Esophagus muscularis mucosa (tissue), 4 donors: ENCODE measurements at regions not wholly inside any gene's neighbourhood (a gene's known extent, or its start where the extent isn't known, plus 50 kb on each side); places are given as distances from the start of the nearest gene placed in this dataset.

ENCODE experiments used
- DNase-seq: peaks from one replicate; pipeline ENCODE4 v3.0.0-alpha.2; 2017; ENCODE audit errors: extremely low spot score
- H3K27ac ChIP-seq, 4 donors: fragments of 200-600 bp; sonication (generic); replicated peaks in 1 of 4; 1 replicate in 3 of 4; 2 replicates in 1 of 4; pipeline ENCODE4 v1.5.1; 2016 to 2019; ENCODE audit warnings: mild to moderate bottlenecking in 1 of 4
- H3K27me3 ChIP-seq, 4 donors: fragments of 200-600 bp; sonication (generic); one replicate each; pipeline versions ENCODE4 v1.5.1 to v1.6.0; 2016 to 2019
- H3K36me3 ChIP-seq, 4 donors: fragments of 200-600 bp; sonication (generic); one replicate each; pipeline ENCODE4 v1.5.1; 2016 to 2019
- H3K4me1 ChIP-seq, 4 donors: fragments of 200-600 bp; sonication (generic); one replicate each; pipeline ENCODE4 v1.5.1; 2016 to 2019
- H3K4me3 ChIP-seq, 4 donors: fragments of 200-600 bp; sonication (generic); 1 replicate in 2 of 4; 2 replicates in 2 of 4; pipeline ENCODE4 v1.5.1; 2016 to 2019; ENCODE audit warnings: mild to moderate bottlenecking in 4 of 4, moderate library complexity in 1 of 4
- H3K9me3 ChIP-seq, 4 donors: fragments of 200-600 bp; sonication (generic); 1 replicate in 3 of 4; 2 replicates in 1 of 4; pipeline ENCODE4 v1.5.1; 2016 to 2019
- CTCF ChIP-seq, 3 experiments: fragments of 200-600 bp in 2 of 3; fragments of 450-650 bp in 1 of 3; sonication (generic) in 2 of 3; IDR thresholded peaks; one replicate each; pipeline ENCODE4 v1.5.1; 2017 to 2019; ENCODE audit warnings: antibody characterized with exemption in 3 of 3, mild to moderate bottlenecking in 2 of 3, moderate library complexity in 1 of 3
- EP300 ChIP-seq: sonication (generic); formaldehyde crosslinking; IDR thresholded peaks from one replicate; pipeline ENCODE4 v1.6.1; 2017; ENCODE audit warnings: antibody characterized with exemption
- POLR2A ChIP-seq: fragments of 450-650 bp; IDR thresholded peaks from one replicate; pipeline ENCODE4 v1.6.1; 2017; ENCODE audit warnings: antibody characterized with exemption, moderate library complexity, mild to moderate bottlenecking, low read depth
- POLR2AphosphoS5 ChIP-seq, 2 donors: sonication (generic); formaldehyde crosslinking; IDR thresholded peaks; one replicate each; pipeline ENCODE4 v1.6.1; 2017; ENCODE audit warnings: antibody characterized with exemption in 2 of 2
- WGBS: methylation state at CpG from one replicate; pipeline ENCODE4 v1.1.5; 2018; 5-methylcytosine and 5-hydroxymethylcytosine counted together
- intact Hi-C: fragments of 100-400 bp; cut with DNase I; formaldehyde crosslinking; loops from one replicate; pipeline ENCODE4 v1.15.1; 2023

DNA sequence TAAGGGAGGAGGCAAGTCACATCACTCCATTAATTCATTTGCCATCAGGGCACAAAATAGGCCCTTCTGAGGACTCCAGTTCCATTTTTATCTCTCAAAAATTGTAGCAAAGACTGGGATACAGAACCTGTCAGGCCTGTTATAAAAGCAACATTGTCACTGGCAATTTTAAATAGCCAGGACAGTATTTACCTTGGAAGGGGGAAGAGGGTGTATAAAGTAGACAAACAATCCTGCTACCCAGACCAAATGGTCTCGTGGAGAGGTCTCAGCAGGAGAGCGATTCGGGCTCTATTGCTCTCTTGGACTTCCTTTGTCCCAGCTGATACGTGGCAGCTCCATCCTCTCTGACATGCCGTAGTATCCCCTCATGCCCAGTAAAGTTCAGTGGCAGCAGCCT is 740.3 kb upstream of the HS6ST1 start:
- WGBS, result 90% methylated on average over 5 of the region's 5 CpGs
- H3K27ac ChIP-seq, result no peak overlapping the region
- TF ChIP-seq EP300, result no peak
- TF ChIP-seq CTCF (IDR thresholded peaks at IDR 0.05), result no peak
- TF ChIP-seq POLR2AphosphoS5 (IDR thresholded peaks at IDR 0.05), result no peak
- no peak for TF ChIP-seq POLR2A
- no peaks in the 10 kb centered on the region for H3K36me3 ChIP-seq
- H3K4me3 ChIP-seq, result no peak overlapping the region
- H3K27me3 ChIP-seq, result no peaks in the 10 kb centered on the region
- intact Hi-C loops, result no loop called here
- H3K9me3 ChIP-seq, result no peaks in the 10 kb centered on the region
- H3K4me1 ChIP-seq, result no peaks in the 10 kb centered on the region
- no peak for DNase-seq

DNA sequence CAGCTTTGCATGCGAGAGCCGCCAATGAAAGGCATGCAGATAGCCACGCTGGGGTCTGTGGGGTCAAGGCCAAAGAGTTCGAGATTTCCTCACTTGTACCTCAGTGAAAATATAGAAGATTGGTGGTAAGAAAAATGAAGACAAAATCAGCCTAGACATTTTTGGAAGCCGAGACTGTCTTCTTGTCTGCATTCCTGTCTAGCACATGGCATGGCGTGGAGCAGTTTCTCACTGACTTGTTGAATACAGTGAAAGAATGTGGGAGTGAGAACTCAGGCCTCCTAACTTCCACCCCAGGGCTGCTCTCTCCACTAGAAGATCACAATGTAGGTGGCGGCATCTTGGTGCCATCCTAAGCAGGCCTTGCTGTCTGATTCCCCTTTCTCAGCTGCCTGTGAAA is 740.8 kb upstream of the HS6ST1 start:
- no peaks in the 10 kb centered on the region for H3K36me3 ChIP-seq
- H3K27ac ChIP-seq, result no peak overlapping the region
- H3K4me3 ChIP-seq, result no peak overlapping the region
- H3K27me3 ChIP-seq, result no peaks in the 10 kb centered on the region
- TF ChIP-seq POLR2A (no peak), POLR2AphosphoS5 (IDR thresholded peaks at IDR 0.05) (no peak), EP300 (no peak)
- WGBS, result 95% methylated on average over 7 of the region's 7 CpGs
- H3K9me3 ChIP-seq, result no peaks in the 10 kb centered on the region
- intact Hi-C loops, result no loop called here
- no peak for DNase-seq
- H3K4me1 ChIP-seq, result no peaks in the 10 kb centered on the region

DNA sequence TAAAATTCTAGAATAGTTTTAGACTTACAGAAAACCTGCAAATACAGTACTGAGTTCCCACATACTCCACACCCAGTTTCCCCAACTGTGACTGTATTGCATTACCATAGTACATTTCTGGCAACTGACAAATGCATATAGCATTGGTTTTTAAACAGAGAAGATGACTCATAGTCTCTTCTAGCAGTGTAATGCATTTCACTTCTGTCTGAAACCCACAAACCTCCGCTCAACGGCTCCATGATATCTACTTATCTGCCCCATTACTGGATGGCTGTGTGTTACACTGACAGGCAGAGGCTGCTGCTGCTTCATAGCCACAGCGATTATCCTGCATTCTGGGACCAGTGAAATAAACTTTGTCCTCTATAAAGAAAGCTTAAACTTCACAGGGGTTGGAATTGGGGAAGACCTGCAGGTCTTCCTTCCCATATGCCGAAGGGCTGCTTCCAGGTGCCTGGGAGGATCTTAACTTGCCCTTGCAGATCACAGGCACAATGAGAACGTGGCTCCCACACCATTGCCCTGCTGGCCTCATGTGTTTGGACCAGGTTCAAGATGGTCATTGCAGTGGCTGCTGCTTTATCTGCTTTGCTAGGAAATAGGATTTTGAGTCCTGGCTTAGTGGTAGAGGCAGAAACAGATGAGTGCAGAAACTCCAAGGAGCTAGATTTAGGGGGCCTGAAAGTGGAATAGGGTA is 742.6 kb upstream of the HS6ST1 start:
- H3K27me3 ChIP-seq, result no peaks in the 10 kb centered on the region
- H3K27ac ChIP-seq, result no peak overlapping the region
- no peaks in the 10 kb centered on the region for H3K36me3 ChIP-seq
- TF ChIP-seq EP300 (no peak), CTCF (IDR thresholded peaks at IDR 0.05) (no peak)
- no peaks in the 10 kb centered on the region for H3K4me1 ChIP-seq
- H3K9me3 ChIP-seq, result no peaks in the 10 kb centered on the region
- WGBS, result 77% methylated on average over 5 of the region's 5 CpGs
- intact Hi-C loops, result no loop called here
- H3K4me3 ChIP-seq, result no peak overlapping the region
- no peak for DNase-seq

DNA sequence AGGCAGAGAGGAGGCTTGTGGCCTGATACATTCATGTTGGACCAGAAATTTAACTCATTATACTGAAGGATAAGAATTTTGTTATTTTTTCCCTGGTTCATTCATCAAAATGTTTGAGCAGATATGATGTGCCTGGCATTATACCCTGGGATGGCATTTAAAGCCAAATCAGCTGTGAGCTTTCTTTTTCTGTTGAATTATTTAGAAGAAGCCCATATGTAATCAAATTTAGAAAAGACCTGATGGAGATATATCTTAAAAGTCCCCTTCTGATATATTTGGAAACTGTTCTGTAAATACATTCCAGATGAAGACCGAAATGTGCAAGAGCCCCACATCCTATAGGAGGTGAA is 743.1 kb upstream of the HS6ST1 start:
- no peaks in the 10 kb centered on the region for H3K27me3 ChIP-seq
- H3K4me1 ChIP-seq, result no peaks in the 10 kb centered on the region
- TF ChIP-seq POLR2A, result no peak
- WGBS, result 100% methylated on average over 1 of the region's 1 CpG
- no peak for DNase-seq
- no peak overlapping the region for H3K27ac ChIP-seq
- no peaks in the 10 kb centered on the region for H3K9me3 ChIP-seq
- H3K36me3 ChIP-seq, result no peaks in the 10 kb centered on the region
- H3K4me3 ChIP-seq, result no peak overlapping the region
- intact Hi-C loops, result no loop called here

DNA sequence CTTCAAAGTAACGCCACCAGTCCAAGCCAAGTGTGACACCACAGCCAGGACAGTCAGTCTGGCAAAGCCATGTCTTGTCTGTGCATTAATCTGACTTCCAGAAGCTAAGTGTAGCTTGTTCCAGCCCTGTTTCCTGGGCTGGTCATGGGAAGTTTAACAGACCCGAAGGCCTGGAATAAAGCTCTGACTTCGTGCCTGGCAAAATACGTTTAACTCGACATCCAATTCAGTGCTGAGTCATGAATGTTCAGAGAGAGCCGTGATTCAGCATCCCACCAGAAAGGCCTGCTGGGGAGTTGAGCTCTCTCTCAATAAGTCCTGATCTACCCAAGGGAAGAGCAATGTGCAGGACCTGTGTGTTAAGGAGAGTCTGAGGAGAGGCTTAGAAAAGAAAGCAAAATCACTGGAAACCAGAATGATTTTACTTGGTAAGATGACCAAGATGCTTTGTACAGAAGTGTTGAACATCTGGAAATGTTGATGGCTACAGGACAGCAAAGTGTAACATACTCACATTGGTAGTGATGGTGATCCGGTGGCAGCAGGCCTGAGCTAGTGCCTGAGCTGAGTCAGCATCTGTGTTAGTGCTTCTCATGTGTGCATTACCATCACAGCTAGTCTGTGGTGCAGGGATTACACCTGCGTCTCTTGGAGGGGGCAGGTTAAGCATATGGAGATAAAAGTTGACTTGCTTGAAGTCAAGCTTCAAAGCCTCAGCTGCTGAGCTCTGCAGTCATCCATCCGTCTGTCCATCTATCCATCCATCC is 743.7 kb upstream of the HS6ST1 start:
- Histone ChIP-seq H3K4me3 (no peak overlapping the region), H3K27me3 (no peaks in the 10 kb centered on the region), H3K9me3 (no peaks in the 10 kb centered on the region), H3K27ac (no peak overlapping the region), H3K4me1 (no peaks in the 10 kb centered on the region), H3K36me3 (no peaks in the 10 kb centered on the region)
- TF ChIP-seq EP300 (no peak), POLR2A (no peak), POLR2AphosphoS5 (IDR thresholded peaks at IDR 0.05) (no peak), CTCF (IDR thresholded peaks at IDR 0.05) (no peak)
- no peak for DNase-seq
- WGBS, result 88% methylated on average over 9 of the region's 9 CpGs
- intact Hi-C loops, result no loop called here

GRCh38 chr2:129067070-129067469 is 748.4 kb upstream of the HS6ST1 start:
- H3K4me1 ChIP-seq, result peaks cover 0 to 8% (median 5%) of the 10 kb centered on the region in 4 donors
- WGBS, result 100% methylated on average over 1 of the region's 1 CpG
- TF ChIP-seq EP300 (no peak), POLR2AphosphoS5 (IDR thresholded peaks at IDR 0.05) (no peak), POLR2A (no peak), CTCF (IDR thresholded peaks at IDR 0.05) (no peak)
- H3K27me3 ChIP-seq, result peaks cover 0 to 7% (median 0%) of the 10 kb centered on the region in 4 donors
- intact Hi-C loops, result no loop called here
- H3K9me3 ChIP-seq, result no peaks in the 10 kb centered on the region
- no peak overlapping the region for H3K27ac ChIP-seq
- no peak for DNase-seq
- no peak overlapping the region for H3K4me3 ChIP-seq
- no peaks in the 10 kb centered on the region for H3K36me3 ChIP-seq
